H1 (cell line): ENCODE measurements at regions not wholly inside any gene's neighbourhood (a gene's known extent, or its start where the extent isn't known, plus 50 kb on each side); places are given as distances from the start of the nearest gene placed in this dataset.

Source experiments
- CTCF ChIA-PET: fragments of 300-600 bp; sonication (Branson Sonifier 250); formaldehyde crosslinking; loops from one replicate; lab custom pipeline; 2021; ENCODE audit not compliant: partially characterized antibody; lab: Charles Lee
- POLR2A ChIA-PET: fragments of 300-600 bp; sonication (Branson Sonifier 250); formaldehyde crosslinking; loops from one replicate; lab custom pipeline; 2021; ENCODE audit warnings: inconsistent platforms; ENCODE audit not compliant: partially characterized antibody; lab: Charles Lee
- DNase-seq, 2 experiments: peaks; one replicate each; pipeline versions ENCODE4 v3.0.0 to v3.0.0-alpha.2; 2010 to 2022; ENCODE audit warnings: low spot score in 2 of 2, low read depth in 1 of 2, mixed read lengths in 1 of 2
- FAIRE-seq: peaks from 2 replicates; lab custom pipeline; 2011; peaks lifted over from hg19 to GRCh38; lab: Jason Lieb, UNC
- H2AFZ ChIP-seq: 2 replicates; pipeline ENCODE4 v1.8.1; 2012; ENCODE audit warnings: low read length, inconsistent platforms
- H2AK5ac ChIP-seq: 2 replicates; pipeline ENCODE4 v1.6.1; 2013; ENCODE audit warnings: low read depth, low read length
- H2BK120ac ChIP-seq: replicated peaks from 2 replicates; pipeline ENCODE3; 2013; ENCODE audit warnings: low read depth, low read length, inconsistent platforms
- H2BK12ac ChIP-seq: 2 replicates; pipeline ENCODE4 v1.6.1; 2013; ENCODE audit warnings: low read depth, low read length
- H2BK15ac ChIP-seq: 2 replicates; pipeline ENCODE4 v1.6.1; 2013; ENCODE audit warnings: low read length
- H2BK20ac ChIP-seq: 2 replicates; pipeline ENCODE4 v1.6.1; 2013; ENCODE audit warnings: low read length
- H2BK5ac ChIP-seq: 2 replicates; pipeline ENCODE4 v1.6.1; 2013; ENCODE audit warnings: low read depth, low read length
- H3K14ac ChIP-seq: 2 replicates; pipeline ENCODE4 v1.6.1; 2013; ENCODE audit warnings: inconsistent platforms; ENCODE audit not compliant: insufficient read length
- H3K18ac ChIP-seq: 2 replicates; pipeline ENCODE4 v1.6.1; 2013; ENCODE audit warnings: low read length; ENCODE audit errors: extremely low read depth
- H3K23ac ChIP-seq: 2 replicates; pipeline ENCODE4 v1.6.1; 2013; ENCODE audit warnings: inconsistent platforms; ENCODE audit not compliant: insufficient read length
- H3K23me2 ChIP-seq: 2 replicates; pipeline ENCODE4 v1.6.1; 2013; ENCODE audit warnings: low read depth, low read length
- H3K27ac ChIP-seq: 2 replicates; pipeline ENCODE4 v1.6.1; 2011; ENCODE audit warnings: low read depth, low read length, inconsistent platforms
- H3K27me3 ChIP-seq, 4 experiments: replicated peaks in 1 of 4; 1 replicate in 1 of 4; 2 replicates in 3 of 4; pipeline versions ENCODE4 v1.6.1 to v1.8.1; 2011 to 2013; ENCODE audit warnings: low read length in 3 of 4, mild to moderate bottlenecking in 3 of 4, inconsistent platforms in 2 of 4, mixed read lengths in 2 of 4, moderate library complexity in 1 of 4; ENCODE audit not compliant: control insufficient read depth in 3 of 4, insufficient read depth in 3 of 4; ENCODE audit errors: extremely low read depth in 1 of 4
- H3K36me3 ChIP-seq, 4 experiments: 2 replicates each; pipeline versions ENCODE4 v1.6.1 to v1.8.1; 2011 to 2013; ENCODE audit warnings: mild to moderate bottlenecking in 4 of 4, low read length in 3 of 4, moderate library complexity in 2 of 4, control low read depth in 1 of 4, inconsistent platforms in 1 of 4; ENCODE audit not compliant: insufficient read depth in 4 of 4, control insufficient read depth in 2 of 4
- H3K4ac ChIP-seq: replicated peaks from 2 replicates; pipeline ENCODE3; 2013; ENCODE audit warnings: low read length, low read depth, mixed read lengths, inconsistent platforms; ENCODE audit not compliant: insufficient read length
- H3K4me1 ChIP-seq, 4 experiments: replicated peaks in 1 of 4; 1 replicate in 1 of 4; 2 replicates in 3 of 4; pipeline versions ENCODE4 v1.6.1 to v1.8.1; 2011 to 2013; ENCODE audit warnings: low read length in 3 of 4, inconsistent platforms in 2 of 4, mixed read lengths in 1 of 4; ENCODE audit not compliant: insufficient read depth in 4 of 4, control insufficient read depth in 3 of 4
- H3K4me2 ChIP-seq, 2 experiments: 2 replicates each; pipeline versions ENCODE4 v1.6.1 to v1.8.1; 2011 to 2013; ENCODE audit warnings: low read depth in 2 of 2, low read length in 2 of 2, control low read depth in 1 of 2, inconsistent platforms in 1 of 2, mild to moderate bottlenecking in 1 of 2; ENCODE audit not compliant: insufficient read depth in 1 of 2
- H3K4me3 ChIP-seq, 4 experiments: fragments of 200-600, 300-600 bp in 1 of 4; sonication (generic), shearing (Covaris generic), sonication (Bioruptor Twin) in 1 of 4; 2 replicates each; pipeline versions ENCODE4 v1.5.1 to v1.8.1; 2011 to 2016; ENCODE audit warnings: low read length in 4 of 4, low read depth in 3 of 4, control low read depth in 2 of 4, inconsistent platforms in 2 of 4, mild to moderate bottlenecking in 2 of 4, mixed read lengths in 1 of 4, moderate library complexity in 1 of 4; ENCODE audit not compliant: insufficient read depth in 2 of 4; ENCODE audit errors: extremely low read depth in 1 of 4
- H3K56ac ChIP-seq: replicated peaks from 2 replicates; pipeline ENCODE3; 2013; ENCODE audit warnings: low read depth, mild to moderate bottlenecking, mixed read lengths, low read length, inconsistent platforms; ENCODE audit not compliant: insufficient read length
- H3K79me1 ChIP-seq: 2 replicates; pipeline ENCODE4 v1.6.1; 2013; ENCODE audit warnings: low read depth, low read length, control low read depth
- H3K79me2 ChIP-seq, 2 experiments: 2 replicates each; pipeline versions ENCODE4 v1.6.1 to v1.8.1; 2012 to 2013; ENCODE audit warnings: low read length in 2 of 2, mild to moderate bottlenecking in 2 of 2, inconsistent platforms in 1 of 2; ENCODE audit not compliant: insufficient read depth in 2 of 2, control insufficient read depth in 1 of 2
- H3K9ac ChIP-seq, 4 experiments: replicated peaks in 1 of 4; 1 replicate in 1 of 4; 2 replicates in 3 of 4; pipeline versions ENCODE4 v1.6.1 to v1.8.1; 2011 to 2013; ENCODE audit warnings: low read depth in 3 of 4, low read length in 3 of 4, control low read depth in 2 of 4, mild to moderate bottlenecking in 2 of 4, moderate library complexity in 2 of 4, inconsistent platforms in 1 of 4; ENCODE audit errors: extremely low read depth in 1 of 4
- H3K9me3 ChIP-seq, 2 experiments: 2 replicates each; pipeline versions ENCODE4 v1.6.1 to v1.8.1; 2012 to 2013; ENCODE audit warnings: mild to moderate bottlenecking in 2 of 2, moderate library complexity in 2 of 2, control low read depth in 1 of 2, inconsistent platforms in 1 of 2, low read depth in 1 of 2, low read length in 1 of 2, mixed read lengths in 1 of 2; ENCODE audit not compliant: insufficient read depth in 2 of 2
- H4K20me1 ChIP-seq, 2 experiments: replicated peaks in 1 of 2; 2 replicates each; pipeline versions ENCODE3 to v1.8.1; 2011 to 2013; ENCODE audit warnings: inconsistent platforms in 2 of 2, low read length in 2 of 2, mild to moderate bottlenecking in 1 of 2; ENCODE audit not compliant: insufficient read depth in 2 of 2, control insufficient read depth in 1 of 2
- H4K5ac ChIP-seq: 2 replicates; pipeline ENCODE4 v1.6.1; 2013; ENCODE audit warnings: low read length, low read depth, mixed read lengths, inconsistent platforms; ENCODE audit not compliant: insufficient read length
- H4K8ac ChIP-seq: 2 replicates; pipeline ENCODE4 v1.8.0; 2013; ENCODE audit warnings: mild to moderate bottlenecking, moderate library complexity, low read length, inconsistent platforms; ENCODE audit not compliant: insufficient read depth; ENCODE audit errors: extremely low read depth
- H4K91ac ChIP-seq: replicated peaks from 2 replicates; pipeline ENCODE3; 2013; ENCODE audit warnings: low read length, mixed read lengths, inconsistent platforms; ENCODE audit not compliant: insufficient read length
- CHD1 ChIP-seq: IDR thresholded peaks from 2 replicates; pipeline ENCODE4 v1.6.1; 2012; ENCODE audit warnings: low read depth, low read length, improper control_type of control experiment
- CHD2 ChIP-seq: IDR thresholded peaks from 2 replicates; pipeline ENCODE4 v1.6.1; 2012; ENCODE audit warnings: low read length, improper control_type of control experiment
- EP300 ChIP-seq, 2 experiments: IDR thresholded peaks; 1 replicate in 1 of 2; 2 replicates in 1 of 2; pipeline ENCODE4 v1.6.1; 2011 to 2012; ENCODE audit warnings: low read depth in 2 of 2, low read length in 2 of 2, mild to moderate bottlenecking in 2 of 2, borderline replicate concordance in 1 of 2, inconsistent platforms in 1 of 2, moderate library complexity in 1 of 2
- NRF1 ChIP-seq: IDR thresholded peaks from 2 replicates; pipeline ENCODE4 v1.6.1; 2011; ENCODE audit warnings: mild to moderate bottlenecking, low read depth, low read length, improper control_type of control experiment
- SIRT6 ChIP-seq: IDR thresholded peaks from one replicate; pipeline ENCODE4 v1.7.1; 2012; ENCODE audit warnings: low read length, inconsistent platforms
- SP2 ChIP-seq: IDR thresholded peaks from 2 replicates; pipeline ENCODE4 v1.6.1; 2012; ENCODE audit warnings: mild to moderate bottlenecking, low read length, inconsistent platforms
- WGBS, 2 experiments: shearing (Covaris generic) in 1 of 2; methylation state at CpG; one replicate each; pipeline versions ENCODE4 v1.1.6 to v1.1.7; 2013 to 2015; ENCODE audit warnings: low lambda C conversion rate in 2 of 2, mixed read lengths in 2 of 2, inconsistent platforms in 1 of 2, low coverage in 1 of 2, missing lambda C conversion rate in 1 of 2; ENCODE audit not compliant: insufficient replicate concordance in 2 of 2, insufficient coverage in 1 of 2, insufficient read length in 1 of 2; ENCODE audit errors: extremely low coverage in 1 of 2, missing lambda C conversion rate in 1 of 2; 5-methylcytosine and 5-hydroxymethylcytosine counted together

GRCh38 chrX:46059316-46059715, 485.9 kb downstream of the ZNF674 start:
- H2BK5ac ChIP-seq = no peak overlapping the region
- no peak overlapping the region for H2BK120ac ChIP-seq
- H3K4me3 ChIP-seq = no peak overlapping the region
- no peaks in the 10 kb centered on the region for H3K23me2 ChIP-seq
- H3K9ac ChIP-seq = no peak overlapping the region
- no peak overlapping the region for H2BK12ac ChIP-seq
- no peak overlapping the region for H3K27ac ChIP-seq
- H3K14ac ChIP-seq = no peak overlapping the region
- POLR2A ChIA-PET = no interaction called here
- H2BK15ac ChIP-seq = no peak overlapping the region
- no peak overlapping the region for H3K18ac ChIP-seq
- CTCF ChIA-PET = no interaction called here
- 93% methylated on average over 16 of the region's 17 CpGs; no CpG with 5 or more reads in 1 of the 2 experiments for WGBS, 2 experiments
- H3K4me1 ChIP-seq = no peaks in the 10 kb centered on the region
- DNase-seq (no peak), FAIRE-seq (no peak)
- H2AFZ ChIP-seq = no peak overlapping the region
- no peak overlapping the region for H2AK5ac ChIP-seq
- H3K27me3 ChIP-seq = no peaks in the 10 kb centered on the region
- no peaks in the 10 kb centered on the region for H3K79me2 ChIP-seq
- no peaks in the 10 kb centered on the region for H3K79me1 ChIP-seq
- H3K23ac ChIP-seq = no peak overlapping the region
- H4K91ac ChIP-seq = no peak overlapping the region
- no peaks in the 10 kb centered on the region for H3K36me3 ChIP-seq
- H4K8ac ChIP-seq = no peak overlapping the region
- no peak for TF ChIP-seq SP2
- no peak for TF ChIP-seq SIRT6
- TF ChIP-seq CHD1 = no peak
- no peak for TF ChIP-seq EP300 (IDR thresholded peaks at IDR 0.05; ENCODE audit: borderline replicate concordance in 1 of 2, low read depth in 2 of 2, low read length in 2 of 2)
- no peak for TF ChIP-seq NRF1
- TF ChIP-seq CHD2 = no peak
- H4K20me1 ChIP-seq = no peaks in the 10 kb centered on the region
- peaks cover 0 to 10% of the 10 kb centered on the region in 2 experiments; a peak in 1 of 4 replicates for H3K9me3 ChIP-seq
- H4K5ac ChIP-seq = no peak overlapping the region
- H3K4ac ChIP-seq = no peak overlapping the region
- no peak overlapping the region for H3K4me2 ChIP-seq
- H3K56ac ChIP-seq = no peak overlapping the region
- no peak overlapping the region for H2BK20ac ChIP-seq
